ENCODE measurements at regions not wholly inside any gene's neighbourhood (a gene's known extent, or its start where the extent isn't known, plus 50 kb on each side); places are given as distances from the start of the nearest gene placed in this dataset.

DNA sequence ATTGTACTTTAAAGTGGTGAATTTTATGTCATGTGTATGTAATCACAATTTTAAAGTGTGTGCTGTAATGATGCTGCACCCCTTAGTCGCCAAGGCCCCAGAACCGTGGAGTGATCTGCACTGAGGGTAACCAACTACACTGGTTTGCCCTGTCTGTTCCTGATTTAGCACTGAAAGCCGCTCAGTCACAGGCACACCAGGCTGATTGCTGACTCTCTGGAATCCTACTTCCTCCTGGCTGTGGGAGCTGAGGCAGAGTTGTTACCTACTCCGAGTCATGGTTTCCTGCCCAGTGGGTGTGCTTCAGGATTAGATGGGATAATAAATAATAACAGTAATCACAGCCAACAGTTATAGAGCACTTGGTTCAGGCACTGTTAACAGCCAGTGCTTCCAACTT is 645.4 kb downstream of the BCOR start:
- no peak for DNase-seq

DNA sequence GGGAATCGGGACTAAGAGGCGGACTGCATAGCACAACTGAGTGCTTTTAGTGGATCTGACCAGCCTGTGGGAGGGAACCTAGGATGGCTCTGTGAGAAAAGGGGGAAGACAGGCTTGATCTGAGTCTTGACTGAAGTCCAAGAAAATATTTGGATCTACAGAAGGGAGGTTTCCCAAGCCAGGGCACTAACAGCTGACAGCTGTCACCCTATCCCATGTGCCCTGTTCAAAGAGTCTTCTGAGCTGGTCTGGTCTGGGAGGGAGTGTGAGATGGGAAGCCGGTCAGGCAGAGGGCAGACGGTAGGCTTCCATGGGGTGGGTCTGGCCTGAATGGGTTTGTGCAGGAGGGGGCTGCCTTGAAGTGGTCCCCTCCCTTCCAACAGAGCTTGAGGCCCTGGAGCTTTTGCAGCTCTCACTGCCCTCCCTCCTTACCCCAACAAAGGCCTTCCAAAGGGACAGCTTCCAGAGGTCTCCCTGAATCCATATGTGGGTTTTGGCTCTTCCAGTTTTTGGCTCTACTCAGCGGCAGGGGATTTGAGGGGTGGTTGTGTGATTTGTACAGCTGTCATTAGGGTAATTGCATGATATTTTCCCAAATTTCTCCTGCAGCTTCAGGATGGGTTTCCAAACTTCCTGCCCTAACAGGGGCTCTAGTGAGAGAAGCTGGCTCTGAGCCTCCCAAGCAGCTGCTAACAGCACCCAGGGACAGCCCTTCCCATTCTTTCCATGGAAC is 643.7 kb downstream of the BCOR start:
- DNase-seq = no peak

DNA sequence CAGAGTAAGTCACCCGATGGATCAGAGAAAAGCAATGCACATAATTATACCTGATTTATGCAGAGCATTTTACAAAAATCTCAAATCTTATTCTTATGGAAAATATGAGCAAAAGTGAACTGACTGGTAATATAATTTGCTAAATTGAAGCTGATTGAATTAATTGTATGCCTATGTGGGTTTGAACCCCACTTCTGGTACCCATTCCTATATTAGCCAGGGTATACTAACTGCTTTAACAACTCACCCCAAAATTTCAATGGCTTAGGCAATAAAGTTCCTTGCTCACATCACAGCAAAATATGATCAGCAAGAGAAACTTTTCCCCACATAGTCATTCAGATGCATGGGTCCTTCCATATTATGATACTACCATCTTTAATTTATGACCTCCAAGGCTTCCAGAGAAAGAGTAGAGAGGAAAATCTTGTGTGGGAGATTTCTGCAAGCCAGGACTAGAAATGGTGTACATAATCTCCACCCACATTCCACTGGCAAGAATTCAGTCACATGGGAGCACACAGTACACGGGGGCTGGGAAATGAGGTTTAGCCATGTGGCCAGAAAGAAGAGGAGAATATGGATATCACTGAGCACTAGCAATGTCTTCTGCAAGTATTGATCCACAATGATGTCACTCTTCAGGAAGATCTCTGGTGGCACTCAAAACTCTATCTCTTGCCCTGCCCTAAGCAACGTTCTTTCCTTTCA is 640.7 kb downstream of the BCOR start:
- DNase-seq = no peak

DNA sequence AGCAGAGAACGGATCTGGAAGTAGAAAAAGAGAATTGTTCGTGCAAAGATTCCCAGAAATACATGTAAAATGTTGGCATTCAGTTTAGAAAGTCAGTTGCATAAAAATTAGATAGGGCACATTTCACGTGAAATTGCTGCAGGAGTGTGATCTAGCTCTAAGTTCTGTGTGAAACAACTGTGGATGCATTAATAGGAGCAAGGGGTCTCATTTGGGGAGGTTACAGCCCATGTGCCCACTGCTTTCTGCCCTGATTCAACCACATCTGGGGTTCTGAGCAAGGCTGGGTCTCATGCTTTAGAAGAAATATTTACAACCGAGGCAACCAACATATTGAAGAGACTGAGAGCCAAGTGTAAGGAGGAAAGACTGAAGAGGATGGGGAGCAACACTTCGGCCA is 639.0 kb downstream of the BCOR start:
- no peak for DNase-seq

DNA sequence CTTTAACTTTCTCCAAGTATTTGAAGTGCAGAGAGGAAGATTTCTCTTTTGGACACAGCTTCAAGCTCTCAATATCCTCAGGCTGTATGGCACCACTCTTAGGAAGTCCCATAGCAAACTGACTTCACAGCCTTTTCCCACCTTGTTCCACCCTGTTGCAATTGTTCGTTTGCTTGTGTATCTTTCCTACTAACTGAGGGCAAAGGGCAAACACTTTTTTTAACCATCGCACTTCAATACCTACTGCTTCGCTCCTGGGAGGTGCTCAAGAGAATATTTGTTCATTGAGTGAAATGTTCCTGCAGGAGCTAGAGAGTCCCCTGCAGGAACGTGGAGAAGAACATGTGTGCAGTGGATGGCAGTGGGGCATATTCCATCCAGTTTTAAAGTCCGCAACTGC is 638.6 kb downstream of the BCOR start:
- DNase-seq = no peak

DNA sequence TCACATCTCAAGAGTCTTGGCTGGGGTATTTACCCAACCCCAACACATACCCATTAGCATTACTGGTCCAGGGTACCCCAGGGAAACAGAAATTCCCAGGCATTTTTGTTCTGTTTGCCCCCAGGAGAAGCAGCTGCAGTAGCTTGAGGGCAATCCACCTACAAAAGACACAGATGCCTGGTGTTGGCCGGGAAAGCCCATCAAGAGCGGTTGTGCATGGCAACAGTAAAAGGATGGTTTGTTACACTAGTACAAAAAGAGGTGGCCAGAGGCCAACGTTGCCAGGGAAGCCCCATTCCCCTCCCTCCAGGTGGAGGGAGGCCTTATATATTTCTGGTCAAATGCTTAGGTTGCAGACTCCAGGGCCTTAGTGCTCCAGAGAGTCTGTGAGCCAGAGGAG is 637.8 kb downstream of the BCOR start:
- no peak for DNase-seq

DNA sequence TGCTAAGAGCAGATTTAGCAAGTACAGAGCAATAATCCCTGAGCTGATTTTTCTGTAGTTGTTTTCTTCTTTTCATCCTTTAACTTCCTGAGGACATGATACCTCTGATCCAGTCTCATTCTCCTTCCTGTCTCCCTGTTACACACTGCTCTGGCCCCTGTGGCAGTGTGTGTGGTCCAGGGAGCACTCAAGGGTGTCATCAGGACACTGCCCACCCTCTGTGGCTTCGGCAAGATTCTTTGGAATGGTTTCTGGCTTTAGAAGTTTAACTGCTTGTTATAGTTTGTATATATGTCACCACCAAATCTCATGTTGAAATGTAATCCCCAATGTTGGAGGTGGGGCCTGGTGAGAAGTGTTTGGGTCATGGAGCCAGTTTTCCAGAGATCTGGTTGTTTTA is 637.3 kb downstream of the BCOR start:
- no peak for DNase-seq

DNA sequence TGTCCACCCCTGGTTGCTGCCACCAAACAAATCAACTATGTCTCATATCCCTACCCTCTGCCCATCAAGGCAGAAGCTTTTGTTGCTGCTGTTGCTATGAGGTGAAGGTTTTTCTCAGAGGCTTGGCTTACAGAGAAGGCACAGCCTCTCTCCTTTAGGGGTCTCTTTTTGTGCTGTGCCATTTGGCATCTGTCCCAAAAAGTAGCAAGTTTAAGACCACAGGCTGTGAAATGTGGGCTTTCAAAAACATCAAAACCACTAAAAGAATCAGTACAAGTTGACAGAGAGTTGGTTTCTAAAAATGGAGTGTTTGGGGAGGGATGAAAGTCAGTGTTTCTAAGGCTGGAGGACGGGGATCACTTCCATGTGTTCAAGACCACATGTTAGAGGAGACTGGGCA is 634.9 kb downstream of the BCOR start:
- DNase-seq = no peak

DNA sequence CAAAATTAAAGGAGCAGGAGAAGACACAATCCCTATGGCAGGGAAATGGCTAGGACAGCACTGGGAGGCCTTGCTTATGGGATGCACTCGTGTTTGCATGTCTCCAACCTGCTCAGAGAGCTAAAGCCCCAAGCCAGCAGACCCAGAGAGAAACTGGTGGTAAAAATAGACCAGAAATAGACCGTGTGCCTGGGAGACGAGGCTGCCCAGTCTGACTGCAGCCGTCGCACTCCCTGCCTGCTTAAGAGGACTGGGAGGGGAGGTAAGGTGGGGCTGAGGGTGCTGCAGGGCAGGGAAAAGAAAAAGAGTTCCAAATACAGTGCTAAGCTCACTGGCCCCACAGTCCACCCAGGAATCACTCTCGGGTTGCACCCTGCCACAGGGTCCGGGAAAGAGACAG is 633.5 kb downstream of the BCOR start:
- no peak for DNase-seq

DNA sequence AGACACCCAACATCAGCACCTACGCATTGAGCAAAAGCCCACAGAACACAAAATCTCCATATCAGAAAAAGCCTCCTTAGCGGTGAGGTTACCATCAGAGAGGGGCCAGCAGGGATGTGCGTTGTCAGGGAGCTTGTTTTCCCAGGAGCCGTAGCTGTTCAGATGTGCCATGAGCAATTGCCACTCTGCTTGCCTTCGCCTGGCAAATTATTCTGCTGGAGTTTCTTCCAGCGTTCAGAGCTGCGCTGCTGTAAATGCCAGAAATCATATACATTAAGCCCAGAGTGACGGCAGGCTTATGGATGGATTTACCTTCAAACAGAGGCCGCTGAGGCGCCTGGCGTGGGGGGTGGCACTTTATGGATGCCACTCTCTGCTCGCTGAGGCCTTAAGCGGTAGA is 632.3 kb downstream of the BCOR start:
- DNase-seq = no peak

DNA sequence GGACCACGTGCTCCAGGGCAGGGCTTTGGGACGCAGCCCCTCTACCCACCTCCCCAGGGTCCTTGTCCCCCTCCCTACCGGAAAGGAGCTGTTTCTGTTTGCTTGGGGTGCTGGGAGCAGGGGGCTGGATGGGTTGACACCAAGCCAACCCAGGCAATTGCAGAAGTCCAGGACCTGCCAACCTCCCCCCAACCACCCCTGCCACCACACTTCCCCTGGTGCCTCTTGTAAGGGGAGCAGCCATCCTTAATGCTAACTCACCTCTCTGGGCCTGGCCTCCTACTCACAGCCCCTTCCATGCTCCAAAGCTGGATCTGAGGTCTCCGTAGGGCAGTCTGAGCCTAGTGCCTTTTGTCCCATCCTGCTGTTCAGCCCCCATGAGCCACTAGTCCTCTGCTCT is 631.9 kb downstream of the BCOR start:
- no peak for DNase-seq

DNA sequence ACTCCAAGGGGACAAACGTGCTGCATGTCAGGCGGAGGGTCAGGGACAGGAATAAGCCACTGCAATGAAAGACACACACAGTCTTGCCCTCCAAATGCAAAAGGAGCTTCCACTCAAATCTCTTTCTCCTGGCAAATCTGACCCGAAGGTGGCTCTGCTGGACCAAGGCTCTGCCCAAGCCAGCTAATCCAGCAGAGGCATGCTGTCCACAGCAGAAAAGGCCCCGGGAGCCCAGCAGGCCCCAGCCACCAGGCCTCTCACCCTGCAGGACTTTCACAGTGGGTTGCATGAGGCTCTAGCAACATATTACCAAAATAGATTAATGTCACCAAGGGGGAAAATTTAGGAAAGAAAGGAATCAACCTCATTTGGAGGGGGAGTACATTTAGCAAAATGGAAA is 628.6 kb downstream of the BCOR start:
- no peak for DNase-seq

DNA sequence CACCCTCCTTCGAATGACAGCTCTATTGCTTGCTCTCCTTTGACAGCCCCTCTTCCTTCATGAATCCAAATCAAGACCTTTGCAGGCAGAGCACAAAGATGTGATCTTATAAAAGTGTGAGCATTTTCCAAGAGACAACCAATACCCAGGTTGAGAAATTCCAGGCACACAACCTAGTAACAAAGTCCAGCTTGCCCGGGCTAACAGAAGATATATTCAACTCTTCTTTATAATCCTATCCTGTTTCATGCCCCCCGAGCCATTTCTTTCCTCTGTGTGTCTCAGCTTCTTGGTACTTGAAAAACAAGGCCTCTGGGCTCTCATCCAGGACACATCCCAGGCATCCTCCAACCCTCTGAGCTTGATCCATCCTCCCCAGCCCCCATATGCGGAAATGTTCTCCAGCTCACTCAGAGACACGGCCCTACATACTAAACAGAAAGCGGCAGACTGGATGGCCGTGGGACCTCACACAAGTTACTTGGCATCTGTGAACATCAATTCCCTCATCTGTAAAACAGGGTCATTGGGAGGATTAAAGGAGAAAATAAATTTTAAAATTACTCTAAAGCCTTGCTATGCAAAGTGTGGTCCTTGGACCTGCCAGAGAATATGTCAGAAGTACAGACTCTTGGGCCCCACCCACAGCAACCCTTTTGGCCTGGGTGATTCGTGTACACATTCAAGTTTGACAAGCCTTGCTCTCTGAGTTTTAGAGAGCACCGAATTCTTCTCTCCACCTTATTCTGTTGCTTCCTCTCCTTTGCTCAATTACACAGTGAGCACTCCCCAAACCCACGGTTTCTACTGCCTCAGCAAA is 627.0 kb downstream of the BCOR start:
- no peak for DNase-seq

DNA sequence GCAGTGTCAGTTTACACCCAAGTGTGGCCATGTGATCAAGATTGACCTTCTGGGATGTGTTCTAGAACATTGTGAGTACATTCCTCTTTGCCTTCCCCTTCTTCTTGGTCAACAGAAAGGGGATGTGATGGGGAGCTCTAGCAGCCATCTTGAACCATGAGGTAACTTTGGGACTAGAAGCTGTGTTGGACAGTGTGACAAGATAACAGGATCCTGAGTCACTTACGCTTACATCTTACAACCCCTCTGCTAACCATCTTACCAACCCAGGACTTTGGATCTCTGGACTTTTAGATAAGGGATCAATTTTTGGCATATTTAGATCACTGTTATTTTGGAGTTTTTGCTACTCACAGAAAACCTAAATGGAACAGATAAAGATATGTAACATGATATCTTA is 625.6 kb downstream of the BCOR start:
- DNase-seq = no peak

DNA sequence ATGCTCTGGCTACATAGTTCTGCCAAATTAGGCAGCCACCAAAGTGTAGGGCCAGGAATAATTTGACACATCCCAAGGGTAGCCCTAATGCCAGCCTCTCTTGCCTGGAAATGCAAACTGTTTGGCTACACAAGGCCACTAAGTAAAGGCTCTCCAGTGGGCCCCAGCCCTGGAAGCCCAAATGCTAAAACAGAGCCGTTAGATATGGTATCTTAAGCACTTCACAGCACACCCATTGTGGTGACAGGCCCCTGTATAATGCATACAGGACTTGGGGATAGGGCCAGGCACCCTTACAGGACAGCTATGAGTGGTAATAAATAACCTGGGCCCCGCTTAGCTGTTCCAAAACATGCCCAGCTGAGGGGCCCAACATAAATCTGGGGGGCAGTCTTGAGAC is 623.9 kb downstream of the BCOR start:
- DNase-seq = no peak

DNA sequence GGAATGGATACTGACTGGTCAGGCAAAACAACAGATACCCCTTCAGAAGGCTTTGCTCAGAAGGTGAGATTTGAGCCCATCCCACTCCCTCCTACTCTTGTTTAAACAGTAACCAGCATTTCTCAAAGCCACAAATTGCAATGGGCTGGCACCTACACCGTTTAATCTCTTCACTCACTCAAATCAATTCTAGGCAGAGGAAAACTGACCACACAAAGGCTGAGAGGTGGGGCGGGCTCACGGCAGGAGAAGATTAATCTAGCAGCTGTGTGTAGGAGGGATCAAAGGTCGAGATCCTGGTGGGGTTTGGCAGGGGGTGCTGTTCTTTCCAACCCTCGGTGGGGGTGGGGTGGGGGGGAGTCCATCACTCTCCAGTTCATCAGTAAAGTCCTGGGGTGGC is 622.4 kb downstream of the BCOR start:
- no peak for DNase-seq

DNA sequence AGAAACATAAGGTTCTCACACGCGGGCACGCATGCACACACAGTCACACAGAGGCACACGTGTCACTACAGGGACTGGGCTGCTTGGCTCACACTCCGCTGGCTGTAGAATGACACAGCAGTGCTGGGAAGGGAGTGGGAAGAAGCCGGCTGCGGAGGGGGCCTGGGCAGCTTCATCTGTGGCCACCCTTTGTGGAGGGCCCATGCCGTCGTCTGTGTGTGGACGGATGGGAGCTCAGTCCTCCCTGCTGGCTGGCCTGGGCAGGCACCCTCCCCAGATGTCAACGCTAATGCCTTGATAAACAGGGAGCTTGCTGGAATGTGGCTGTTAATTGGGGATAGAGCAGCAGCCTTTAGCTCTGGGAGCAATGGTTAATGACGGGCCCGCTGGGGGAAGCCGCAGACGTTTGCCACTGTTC is 621.1 kb downstream of the BCOR start:
- no peak for DNase-seq

DNA sequence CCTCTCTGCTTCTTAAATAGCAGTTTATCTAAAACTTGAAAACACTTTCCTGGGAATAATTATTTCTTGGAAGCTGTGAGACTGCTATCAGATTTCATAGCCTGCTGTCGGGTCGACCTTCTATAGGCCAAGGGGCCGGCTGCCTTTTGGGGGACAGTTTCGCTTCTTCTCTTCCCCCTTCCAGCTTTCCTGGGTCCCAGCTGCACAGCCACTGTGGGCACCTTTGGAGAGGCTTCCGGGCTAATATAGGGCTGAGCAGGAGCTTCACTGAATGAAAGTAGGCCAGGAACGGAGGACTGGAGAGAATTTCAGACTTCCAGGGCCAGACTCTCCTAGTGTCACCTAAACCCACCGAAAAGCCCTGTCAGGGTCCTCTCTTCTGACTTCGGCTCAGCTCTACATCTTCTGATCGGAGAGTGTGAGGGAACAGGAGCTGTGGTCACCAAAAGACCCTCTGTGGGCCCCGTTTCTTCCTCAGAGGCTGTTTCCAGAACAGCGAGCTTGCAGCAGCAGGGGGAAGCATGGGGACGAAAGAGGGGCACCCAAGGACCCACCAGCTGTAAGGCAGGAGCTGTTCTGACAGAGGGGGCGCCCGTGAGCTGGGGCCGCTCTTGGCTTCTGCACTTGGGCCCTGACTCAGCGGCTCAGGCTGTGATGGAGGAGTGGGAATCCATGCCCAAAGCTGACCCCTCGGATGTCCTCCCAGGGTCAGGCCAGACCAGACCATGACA is 620.6 kb downstream of the BCOR start:
- no peak for DNase-seq

DNA sequence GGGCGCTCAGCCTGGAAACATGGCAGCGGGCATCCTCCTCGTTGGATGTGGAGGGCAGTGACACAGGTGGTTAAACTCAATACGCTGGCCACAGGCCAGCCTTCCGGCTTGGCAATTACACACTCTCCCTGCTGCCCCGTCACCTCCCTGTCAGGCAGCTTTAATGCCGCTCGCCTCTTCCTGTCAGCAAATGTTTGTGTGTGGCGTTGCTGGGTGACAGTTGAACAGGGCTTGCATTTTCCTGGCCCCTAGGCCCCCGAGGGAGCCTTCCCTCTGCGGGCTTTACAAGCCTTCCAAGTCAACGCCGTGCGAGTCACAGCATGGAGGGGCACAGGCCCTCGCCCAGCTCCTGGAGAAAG is 620.0 kb downstream of the BCOR start:
- no peak for DNase-seq

DNA sequence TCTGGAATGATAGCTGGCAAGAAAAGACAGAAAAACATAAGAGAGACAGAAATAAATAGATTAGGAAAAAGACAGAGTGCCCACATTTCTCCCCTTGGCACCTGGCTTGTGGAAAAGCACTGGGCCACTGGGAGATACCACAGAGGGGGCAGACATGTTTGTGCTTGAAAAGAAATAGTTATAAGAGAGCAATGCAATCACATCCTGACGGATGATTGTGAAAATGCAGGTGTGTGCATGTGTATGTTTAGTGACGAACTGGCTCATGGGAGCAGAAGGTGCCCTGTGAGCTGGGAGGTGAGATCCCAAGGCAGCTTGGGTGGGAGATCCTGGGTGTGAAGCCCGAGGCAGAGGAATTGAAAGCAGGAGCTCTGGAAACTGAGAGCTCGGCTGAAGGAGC is 617.9 kb downstream of the BCOR start:
- DNase-seq = no peak

DNA sequence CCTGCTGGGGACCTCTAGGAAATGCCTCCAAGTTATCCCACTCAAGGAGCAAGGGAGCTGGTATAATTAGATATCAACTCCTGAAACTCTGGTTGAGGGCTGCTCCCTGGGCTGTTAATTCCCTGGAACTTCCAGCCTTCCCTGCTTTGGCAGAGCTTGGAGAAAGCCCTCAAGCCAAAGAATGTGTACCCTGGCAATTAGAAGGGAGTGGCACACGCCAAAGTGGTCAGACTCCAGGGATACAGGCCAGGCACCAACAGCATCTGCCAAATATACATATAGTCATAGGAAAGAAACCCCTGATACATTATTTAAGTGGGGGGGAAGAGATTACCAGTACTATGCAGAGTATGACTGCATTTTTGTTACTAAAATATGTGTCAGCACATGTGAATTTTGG is 616.8 kb downstream of the BCOR start:
- DNase-seq = no peak

DNA sequence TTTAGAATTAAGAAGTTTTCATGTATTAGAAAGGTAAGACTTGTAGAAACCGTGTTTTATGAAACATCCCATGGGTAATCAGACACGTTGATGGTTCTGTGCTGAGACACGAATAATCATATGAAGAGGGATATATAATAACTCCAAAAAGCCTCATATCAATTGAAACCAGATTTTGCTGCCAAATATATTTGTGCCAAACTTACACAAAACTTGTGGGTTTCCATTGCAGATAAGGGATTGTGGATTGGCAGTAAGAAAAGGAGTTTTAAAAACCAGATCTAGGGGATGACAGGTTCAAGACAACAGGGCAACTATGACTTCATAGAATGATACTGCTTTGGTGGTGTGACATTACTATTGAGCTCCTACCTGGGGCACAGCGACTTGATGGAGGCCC is 616.1 kb downstream of the BCOR start:
- DNase-seq = no peak
